Loucy (cell line): ENCODE measurements at regions not wholly inside any gene's neighbourhood (a gene's known extent, or its start where the extent isn't known, plus 50 kb on each side); places are given as distances from the start of the nearest gene placed in this dataset.
A peak's percentile ranks its signal among the peaks of the same experiment; 100 is the strongest.

Experiments
- H2AFZ ChIP-seq: fragments of 200-600 bp; sonication (generic); 2 replicates; pipeline ENCODE4 v1.6.0; 2016; ENCODE audit warnings: antibody characterized with exemption, mild to moderate bottlenecking, low read length, moderate library complexity
- H3F3A ChIP-seq: fragments of 200-600 bp; 2 replicates; pipeline ENCODE4 v1.6.0; 2016; ENCODE audit warnings: antibody characterized with exemption, low read depth, mild to moderate bottlenecking
- H3K27me3 ChIP-seq: fragments of 200-600 bp; sonication (generic); 2 replicates; pipeline ENCODE4 v1.6.1; 2014; ENCODE audit warnings: low read length, mild to moderate bottlenecking; ENCODE audit not compliant: insufficient read depth, poor library complexity, severe bottlenecking
- H3K36me3 ChIP-seq: fragments of 200-600 bp; sonication (generic); 2 replicates; pipeline ENCODE4 v1.6.1; 2016; ENCODE audit warnings: low read length; ENCODE audit not compliant: insufficient read depth
- H3K4me1 ChIP-seq: fragments of 200-600 bp; sonication (generic); 2 replicates; pipeline ENCODE4 v1.5.1; 2014; ENCODE audit warnings: low read length, mild to moderate bottlenecking; ENCODE audit not compliant: insufficient read depth, poor library complexity, severe bottlenecking
- H3K4me2 ChIP-seq: fragments of 200-600 bp; sonication (generic); 2 replicates; pipeline ENCODE4 v1.6.0; 2014; ENCODE audit warnings: antibody characterized with exemption, low read length, low read depth, mild to moderate bottlenecking; ENCODE audit not compliant: poor library complexity, severe bottlenecking
- H3K4me3 ChIP-seq: fragments of 200-600 bp; sonication (generic); 2 replicates; pipeline ENCODE4 v1.5.1; 2014; ENCODE audit warnings: low read length, mild to moderate bottlenecking, mixed read lengths; ENCODE audit not compliant: poor library complexity, severe bottlenecking
- H3K79me2 ChIP-seq: fragments of 200-600 bp; sonication (generic); 2 replicates; pipeline ENCODE4 v1.6.1; 2014; ENCODE audit warnings: low read length; ENCODE audit not compliant: insufficient read depth
- H3K9ac ChIP-seq: fragments of 200-600 bp; sonication (generic); 2 replicates; pipeline ENCODE4 v1.6.0; 2014; ENCODE audit warnings: mild to moderate bottlenecking, low read depth, low read length, moderate library complexity; ENCODE audit not compliant: poor library complexity, severe bottlenecking
- H3K9me2 ChIP-seq: fragments of 200-600 bp; sonication (generic); replicated peaks from 2 replicates; pipeline ENCODE4 v1.6.1; 2016; ENCODE audit warnings: low read depth, low read length, mixed read lengths
- H3K9me3 ChIP-seq: fragments of 200-600 bp; sonication (generic); 2 replicates; pipeline ENCODE4 v1.6.1; 2014; ENCODE audit warnings: mild to moderate bottlenecking, antibody characterized with exemption, low read length, low read depth; ENCODE audit not compliant: insufficient read depth
- H4K20me1 ChIP-seq: fragments of 200-600 bp; sonication (generic); 2 replicates; pipeline ENCODE4 v1.6.0; 2014; ENCODE audit warnings: antibody characterized with exemption, low read length, mild to moderate bottlenecking; ENCODE audit not compliant: insufficient read depth, poor library complexity, severe bottlenecking
- CTCF ChIP-seq: fragments of 200-600 bp; sonication (generic); conservative IDR thresholded peaks from 2 replicates; pipeline ENCODE4 v1.5.1; 2014; ENCODE audit warnings: mild to moderate bottlenecking, antibody characterized with exemption, low read length
- EZH2phosphoT487 ChIP-seq: fragments of 200-600 bp; IDR thresholded peaks from 2 replicates; pipeline ENCODE4 v1.6.1; 2018; ENCODE audit warnings: antibody characterized with exemption, mild to moderate bottlenecking, moderate library complexity, borderline replicate concordance

DNA sequence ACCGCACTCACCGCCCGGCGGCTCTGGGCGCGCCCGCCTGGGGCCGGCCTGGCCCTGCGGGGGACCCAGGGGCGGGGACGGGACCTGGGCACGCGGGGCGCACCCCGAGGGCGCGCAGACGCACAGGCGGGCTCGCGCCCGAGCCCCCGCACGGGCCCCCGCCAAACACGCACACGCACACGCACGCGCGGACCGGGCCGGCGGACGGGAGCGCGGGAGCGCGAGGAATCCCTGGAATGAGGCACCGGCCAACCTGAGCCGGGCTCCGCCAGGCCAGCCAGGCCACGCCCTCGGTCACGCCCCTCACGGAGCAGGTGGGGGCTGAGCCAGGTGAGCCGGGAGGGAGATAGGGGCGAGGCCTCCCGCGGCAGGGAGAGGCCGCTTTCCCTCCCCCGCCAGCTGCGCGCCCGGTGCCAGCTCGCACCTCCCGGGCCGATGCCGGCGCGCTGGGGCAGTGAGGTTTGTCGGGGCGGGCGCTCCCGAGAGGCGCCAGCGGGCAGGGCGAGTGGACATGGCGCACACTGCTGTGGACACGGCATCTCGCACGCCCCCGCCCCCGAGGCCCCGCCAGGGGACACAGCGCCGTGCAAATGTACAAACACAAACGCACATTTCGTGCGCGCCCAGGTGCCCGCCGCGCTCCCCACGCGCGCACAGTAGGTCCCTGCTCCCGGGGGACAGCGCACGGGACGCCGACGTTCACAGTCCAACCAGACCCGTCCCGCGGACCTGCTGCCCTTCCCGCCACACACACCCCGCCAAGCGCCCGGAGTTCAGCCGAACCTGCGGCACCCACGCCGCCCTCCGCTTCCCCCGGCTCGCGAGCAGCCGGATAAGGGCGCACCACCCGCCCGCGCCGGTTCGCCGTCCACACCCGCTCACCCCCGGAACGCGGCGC, 75.9 kb upstream of the VGLL4 start:
- Histone ChIP-seq H3K9me2 (no peaks in the 10 kb centered on the region), H3K4me3 (peak overlapping the region; percentile 78), H3K9ac (peak overlapping the region; percentile 66), H3K79me2 (no peaks in the 10 kb centered on the region), H2AFZ (peak overlapping the region; percentile 88), H3K27me3 (peaks cover 6% of the 10 kb centered on the region), H4K20me1 (no peaks in the 10 kb centered on the region), H3K4me1 (peaks cover 23% of the 10 kb centered on the region), H3K36me3 (no peaks in the 10 kb centered on the region), H3F3A (no peaks in the 10 kb centered on the region), H3K4me2 (peak overlapping the region; percentile 74), H3K9me3 (no peaks in the 10 kb centered on the region)
- TF ChIP-seq CTCF: no peak

- H3K4me2 ChIP-seq: peak overlapping the region; percentile 74
- no peaks in the 10 kb centered on the region for H3K9me2 ChIP-seq
- H3K27me3 ChIP-seq: peaks cover 6% of the 10 kb centered on the region
- H3K4me1 ChIP-seq: peaks cover 23% of the 10 kb centered on the region
- H3F3A ChIP-seq: no peaks in the 10 kb centered on the region
- H3K36me3 ChIP-seq: no peaks in the 10 kb centered on the region
- no peaks in the 10 kb centered on the region for H3K9me3 ChIP-seq
- peak overlapping the region; percentile 66 for H3K9ac ChIP-seq
- H4K20me1 ChIP-seq: no peaks in the 10 kb centered on the region
- H3K4me3 ChIP-seq: peak overlapping the region; percentile 78
- peak overlapping the region; percentile 88 for H2AFZ ChIP-seq
- no peaks in the 10 kb centered on the region for H3K79me2 ChIP-seq
- no peak for TF ChIP-seq EZH2phosphoT487
- TF ChIP-seq CTCF: no peak
Observed at GRCh38 chr3:11718637-11719405, 75.1 kb upstream of the VGLL4 start.

DNA sequence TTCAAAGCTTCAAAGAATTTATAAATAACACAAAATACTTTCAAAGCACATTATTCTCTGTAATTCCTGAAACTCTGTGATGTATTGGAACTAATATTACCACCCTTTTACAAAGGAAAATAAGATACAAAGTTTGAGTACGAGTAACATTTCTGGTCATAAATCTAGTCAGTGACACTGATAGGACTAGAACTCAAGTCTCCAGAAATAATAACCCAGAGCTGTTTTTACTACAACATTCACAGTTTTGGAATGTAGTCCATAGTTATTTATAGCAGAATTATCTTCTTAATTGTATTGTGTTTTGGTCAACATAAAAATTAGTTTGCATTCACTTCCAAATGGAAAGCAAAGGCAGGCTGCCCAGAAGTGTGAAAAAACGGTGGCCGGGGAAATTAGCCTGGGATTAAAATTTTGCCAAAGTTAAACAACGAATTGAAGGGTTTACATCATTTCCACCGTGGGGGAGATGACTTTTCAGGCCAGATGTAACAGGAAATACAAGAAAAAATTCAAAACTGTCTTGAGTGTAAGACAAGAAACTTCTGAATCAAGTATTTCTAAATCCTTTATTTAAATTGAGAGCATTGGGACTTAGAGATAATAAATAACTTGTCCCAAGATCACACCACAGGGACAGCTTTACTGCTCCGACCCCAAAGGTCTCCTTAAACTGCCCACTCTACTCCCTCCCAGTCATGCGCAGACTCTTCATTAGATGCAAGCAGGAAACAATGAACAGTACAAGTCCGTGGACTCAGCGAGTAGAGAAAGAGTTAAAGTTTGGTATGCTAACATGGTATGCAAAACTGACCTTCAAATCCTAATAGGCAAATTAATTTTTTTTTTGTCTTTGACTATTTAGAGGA, 74.3 kb upstream of the VGLL4 start:
- Histone ChIP-seq H3K9me3 (no peaks in the 10 kb centered on the region), H3K4me2 (peak overlapping the region; percentile 74), H2AFZ (peak overlapping the region; percentile 88), H3K4me1 (peaks cover 23% of the 10 kb centered on the region), H3K27me3 (peaks cover 6% of the 10 kb centered on the region), H3K9ac (peak overlapping the region; percentile 66), H3F3A (no peaks in the 10 kb centered on the region), H4K20me1 (no peaks in the 10 kb centered on the region), H3K36me3 (no peaks in the 10 kb centered on the region), H3K79me2 (no peaks in the 10 kb centered on the region), H3K9me2 (no peaks in the 10 kb centered on the region), H3K4me3 (peak overlapping the region; percentile 78)
- TF ChIP-seq CTCF (no peak), EZH2phosphoT487 (no peak)
